ENCODE measurements at regions not wholly inside any gene's neighbourhood (a gene's known extent, or its start where the extent isn't known, plus 50 kb on each side); places are given as distances from the start of the nearest gene placed in this dataset.
A peak's percentile ranks its signal among the peaks of the same experiment; 100 is the strongest.

GRCh38 chr15:85318048-85318731 lies 62.2 kb upstream of the AKAP13 start:
- DNase-seq, result peak; percentile 98
- dilution Hi-C loops (cut with HindIII; ENCODE audit: low sequenced_read_pairs, unreplicated experiment), result no loop called here
- no peak overlapping the region for H3K4me3 ChIP-seq (ENCODE audit: insufficient read depth, low read depth, low read length)

More at GRCh38 chr15:85318048-85318731, 62.2 kb upstream of the AKAP13 start:
- peaks cover 16% of the 10 kb centered on the region; the same call in 1 of the 2 replicates for H3K9me1 ChIP-seq (ENCODE audit: insufficient read depth, low read length)
- H2BK120ac ChIP-seq (ENCODE audit: low read depth, low read length), result peak overlapping the region; percentile 88
- H4K91ac ChIP-seq (ENCODE audit: insufficient read depth, low read depth, low read length), result peak overlapping the region; percentile 59; the same call in 1 of the 2 replicates
- no peak overlapping the region for H3K9ac ChIP-seq (ENCODE audit: low read depth, low read length)
- ATAC-seq (ENCODE audit: low read depth), result peak; percentile 88
- H2BK15ac ChIP-seq (ENCODE audit: low read depth, low read length), result peak overlapping the region; percentile 81; the same call in 1 of the 3 replicates
- 0 out of 2 replicates have a peak, but pooled peaks cover 3% of the 10 kb centered on the region for H3K9me3 ChIP-seq (ENCODE audit: control insufficient read depth, insufficient read depth, low read length)
- no peaks in the 10 kb centered on the region for H3K27me3 ChIP-seq (ENCODE audit: control insufficient read depth, insufficient read depth, low read length)
- no TSS peak for BruUV-seq (replicated peaks)
- TF ChIP-seq SMC3 (IDR thresholded peaks at IDR 0.05; ENCODE audit: low read depth, low read length) (no peak), FOS (IDR thresholded peaks at IDR 0.05; ENCODE audit: low read depth, low read length) (peak; percentile 80), RCOR1 (IDR thresholded peaks at IDR 0.05; ENCODE audit: insufficient replicate concordance, low read length) (peak; percentile 89), NFE2L2 (IDR thresholded peaks at IDR 0.05; ENCODE audit: low read depth, low read length) (no peak), MAFK (IDR thresholded peaks at IDR 0.05; ENCODE audit: low read depth, low read length) (peak; percentile 7; the same call in 1 of the 2 replicates), MAZ (IDR thresholded peaks at IDR 0.05; ENCODE audit: borderline replicate concordance, low read depth, low read length) (0 out of 2 replicates have a peak, but pooled peaks have one; percentile 15), RAD21 (IDR thresholded peaks at IDR 0.05; ENCODE audit: low read length) (no peak), MXI1 (IDR thresholded peaks at IDR 0.05; ENCODE audit: borderline replicate concordance, low read depth, low read length) (no peak), CEBPB (IDR thresholded peaks at IDR 0.05; ENCODE audit: low read depth, low read length) (peak; percentile 40; the same call in 1 of the 2 replicates), CTCF (conservative IDR thresholded peaks at IDR 0.05; ENCODE audit: low read depth, low read length) (peak; percentile 28), BHLHE40 (IDR thresholded peaks at IDR 0.05; ENCODE audit: low read depth, low read length) (peak; percentile 64)
- peak overlapping the region; percentile 69 for H3K4ac ChIP-seq (ENCODE audit: low read depth, low read length)
- peak overlapping the region; percentile 89 for H2BK20ac ChIP-seq (ENCODE audit: low read depth, low read length)
- POLR2A ChIA-PET (ENCODE audit: unreplicated experiment), result no interaction called here
- H2AK5ac ChIP-seq (ENCODE audit: low read depth, low read length), result peak overlapping the region; percentile 74
- peaks cover 14% of the 10 kb centered on the region for H3K4me1 ChIP-seq (ENCODE audit: control insufficient read depth, insufficient read depth, low read length)
- intact Hi-C loops (cut with micrococcal nuclease), result loop anchor here (5.0 kb wide), 2 partner anchors 89 to 389 kb away; no protein-coding TSS in a partner anchor
- CTCF ChIA-PET, result interaction anchor here (0.6 to 1.7 kb wide), 7 partner anchors 8 to 308 kb away, joined by 3 read pairs; no protein-coding TSS in a partner anchor
- H3K36me3 ChIP-seq (ENCODE audit: control insufficient read depth, insufficient read depth, low read length), result no peaks in the 10 kb centered on the region
- H3K14ac ChIP-seq (replicated peaks; ENCODE audit: low read depth, low read length), result peak overlapping the region; percentile 39
- peak overlapping the region; percentile 3 to 55; a peak in 2 of 4 replicates for H4K8ac ChIP-seq (ENCODE audit: low read depth in 2 of 2, low read length in 2 of 2)
- peak overlapping the region; percentile 36 for H2BK5ac ChIP-seq (ENCODE audit: low read depth, low read length, poor library complexity, severe bottlenecking)
- H3K79me1 ChIP-seq (ENCODE audit: low read depth in 1 of 2, low read length in 2 of 2), result peaks cover 0 to 13% of the 10 kb centered on the region in 2 experiments; a peak in 1 of 4 replicates
- H4K5ac ChIP-seq (ENCODE audit: low read depth, low read length), result no peak overlapping the region
- H3K4me2 ChIP-seq (ENCODE audit: low read depth, low read length), result peak overlapping the region; percentile 64; the same call in 1 of the 2 replicates
- in situ Hi-C loops (cut with MboI; ENCODE audit: low sequenced_read_pairs), result no loop called here
- peaks cover 3% of the 10 kb centered on the region for H4K20me1 ChIP-seq (ENCODE audit: insufficient read depth, low read length)
- no peak overlapping the region for H3K23ac ChIP-seq (ENCODE audit: low read depth, low read length)
- H2AK9ac ChIP-seq (replicated peaks; ENCODE audit: low read depth, low read length, poor library complexity), result peak overlapping the region; percentile 46
- whole genome bisulfite sequencing, 2 experiments (ENCODE audit: extremely low coverage in 2 of 2, insufficient read length in 1 of 2), result no CpG with 5 or more reads among the region's 2 CpGs
- H3K18ac ChIP-seq (ENCODE audit: low read depth, low read length), result no peak overlapping the region
- peak overlapping the region; percentile 37; the same call in 1 of the 2 replicates for H3K56ac ChIP-seq (ENCODE audit: extremely low read depth, insufficient read depth, low read length)
- H3K27ac ChIP-seq (ENCODE audit: insufficient read depth, low read length), result no peak overlapping the region; the same call in 1 of the 2 replicates
- peak overlapping the region; percentile 67 for H2AFZ ChIP-seq (replicated peaks; ENCODE audit: low read length, poor library complexity)

Data from IMR-90 (cell line).